ENCODE measurements at regions not wholly inside any gene's neighbourhood (a gene's known extent, or its start where the extent isn't known, plus 50 kb on each side); places are given as distances from the start of the nearest gene placed in this dataset.

DNA sequence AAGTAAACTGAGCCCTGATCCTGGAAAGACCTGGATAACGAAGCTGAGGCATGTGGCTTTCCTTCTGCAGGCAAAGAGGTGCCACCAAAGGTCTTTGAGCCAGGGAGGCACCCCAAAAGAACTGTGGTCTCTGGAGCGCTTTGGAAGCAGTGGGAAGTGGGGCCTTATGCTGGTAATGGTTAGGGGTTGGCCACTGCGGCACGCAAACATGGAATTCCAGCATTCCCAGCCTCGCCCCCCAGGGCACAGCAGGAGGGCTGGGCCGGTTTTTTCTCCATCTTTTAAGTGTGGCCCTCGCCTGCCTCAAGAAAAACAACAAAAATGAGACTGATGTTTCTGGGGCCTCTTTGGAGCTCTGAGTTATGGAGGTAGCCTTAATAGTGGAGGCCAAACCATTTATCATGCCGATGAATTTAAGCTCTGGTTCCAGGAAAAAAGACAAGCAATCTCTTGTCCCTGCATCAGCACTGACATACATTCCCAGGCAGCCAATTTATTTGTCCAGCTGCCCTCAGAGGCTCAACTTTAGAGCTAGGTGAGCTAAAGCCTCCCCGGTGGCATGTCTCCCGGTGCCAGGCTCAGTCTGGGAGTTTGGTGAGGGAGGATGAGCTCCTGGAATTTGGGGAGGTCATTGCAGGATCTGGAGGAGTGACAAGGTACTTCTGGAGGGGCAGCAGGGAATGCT, 109.0 kb downstream of the TLE3 start:
- no peak for TF ChIP-seq CTCF (IDR thresholded peaks at IDR 0.05)
- no peak for TF ChIP-seq POLR2A (IDR thresholded peaks at IDR 0.05)
- TF ChIP-seq EP300 (IDR thresholded peaks at IDR 0.05) = no peak

Data from sigmoid colon (tissue), 4 donors.